Ovary (tissue), 7 donors: ENCODE measurements at regions not wholly inside any gene's neighbourhood (a gene's known extent, or its start where the extent isn't known, plus 50 kb on each side); places are given as distances from the start of the nearest gene placed in this dataset.
A peak's percentile ranks its signal among the peaks of the same experiment; 100 is the strongest.

Experiments used
- DNase-seq, 5 donors: peaks; one replicate each; pipeline ENCODE4 v3.0.0-alpha.2; 2019 to 2020
- H3K27ac ChIP-seq, 2 donors: fragments of 200-600 bp; one replicate each; pipeline versions ENCODE4 v1.5.1 to v1.8.0; 2019 to 2022
- H3K27me3 ChIP-seq: fragments of 200-600 bp; one replicate; pipeline ENCODE4 v1.8.0; 2022
- H3K36me3 ChIP-seq: fragments of 200-600 bp; sonication (generic); one replicate; pipeline ENCODE4 v1.5.1; 2019
- H3K4me1 ChIP-seq: one replicate; pipeline ENCODE4 v1.8.1; 2013; ENCODE audit warnings: mild to moderate bottlenecking, moderate library complexity; ENCODE audit not compliant: insufficient read depth
- H3K4me3 ChIP-seq: fragments of 200-600 bp; sonication (generic); one replicate; pipeline ENCODE4 v1.5.1; 2017
- H3K9me3 ChIP-seq, 2 donors: fragments of 200-600 bp in 1 of 2; sonication (generic) in 1 of 2; one replicate each; pipeline versions ENCODE4 v1.5.1 to v1.8.1; 2013 to 2019; ENCODE audit warnings: mild to moderate bottlenecking in 1 of 2, moderate library complexity in 1 of 2
- EP300 ChIP-seq: sonication (generic); formaldehyde crosslinking; IDR thresholded peaks from one replicate; pipeline ENCODE4 v1.6.1; 2017; ENCODE audit warnings: antibody characterized with exemption
- POLR2A ChIP-seq: fragments of 450-650 bp; IDR thresholded peaks from one replicate; pipeline ENCODE4 v1.6.1; 2017; ENCODE audit warnings: antibody characterized with exemption, mild to moderate bottlenecking, moderate library complexity
- WGBS, 3 donors: extraction: QIAGEN DNeasy Blood & Tissue Kit in 1 of 3; methylation state at CpG; one replicate each; pipeline versions ENCODE4 v1.1.5 to v1.1.7; 2013 to 2017; 5-methylcytosine and 5-hydroxymethylcytosine counted together
- intact Hi-C, 4 donors: fragments of 100-400 bp; cut with DNase I; formaldehyde crosslinking; loops; one replicate each; pipeline versions ENCODE4 v1.11.0 to v1.15.1; 2022 to 2023
- TF ChIP-seq, protein P1 (sequence below), 3 donors: fragments of 450-650 bp in 2 of 3; fragments of 200-600 bp in 1 of 3; IDR thresholded peaks; one replicate each; pipeline versions ENCODE4 v1.5.1 to v1.8.0; 2016 to 2022; ENCODE audit warnings: antibody characterized with exemption in 3 of 3, mild to moderate bottlenecking in 1 of 3
- donor health status: DM: no; HTN: no; CAD: no; lungs with moderate emphysema.
- donor health status: DM: no; HTN: no; CAD: no.
- donor health status: Bipolar disorder and iron deficiency.
- donor health status: DM: no; HTN: no; CAD: no.
- donor health status: DM: yes; HTN: yes; CAD: no.

DNA sequence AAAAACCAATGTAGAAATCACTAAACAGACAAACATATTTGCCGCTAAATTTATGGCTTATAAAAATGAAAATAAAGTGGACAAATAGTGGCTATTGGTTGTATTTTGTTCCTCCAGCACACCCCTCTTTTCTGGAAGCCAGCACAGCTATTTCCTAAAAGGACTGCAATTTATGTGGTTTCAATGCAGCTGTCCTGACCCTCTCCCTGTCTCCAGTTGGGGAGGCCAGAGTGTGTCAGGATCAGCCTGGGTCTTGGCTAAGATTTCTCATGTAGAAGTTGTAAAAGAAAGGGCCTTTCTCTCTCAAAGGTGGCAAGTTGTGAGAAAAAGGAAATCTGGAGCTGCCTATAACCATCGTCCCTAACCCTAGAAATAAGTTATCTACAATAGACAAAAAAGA, 165.6 kb downstream of the ALDH8A1 start:
- Histone ChIP-seq H3K4me1 (no peaks in the 10 kb centered on the region), H3K9me3 (no peaks in the 10 kb centered on the region), H3K27me3 (no peaks in the 10 kb centered on the region), H3K36me3 (no peaks in the 10 kb centered on the region), H3K27ac (no peak overlapping the region), H3K4me3 (no peak overlapping the region)
- DNase-seq = no peak
- 59 to 84% (median 63%) methylated on average over 2 of the region's 2 CpGs for WGBS, 3 donors
- TF ChIP-seq, protein P1, sequence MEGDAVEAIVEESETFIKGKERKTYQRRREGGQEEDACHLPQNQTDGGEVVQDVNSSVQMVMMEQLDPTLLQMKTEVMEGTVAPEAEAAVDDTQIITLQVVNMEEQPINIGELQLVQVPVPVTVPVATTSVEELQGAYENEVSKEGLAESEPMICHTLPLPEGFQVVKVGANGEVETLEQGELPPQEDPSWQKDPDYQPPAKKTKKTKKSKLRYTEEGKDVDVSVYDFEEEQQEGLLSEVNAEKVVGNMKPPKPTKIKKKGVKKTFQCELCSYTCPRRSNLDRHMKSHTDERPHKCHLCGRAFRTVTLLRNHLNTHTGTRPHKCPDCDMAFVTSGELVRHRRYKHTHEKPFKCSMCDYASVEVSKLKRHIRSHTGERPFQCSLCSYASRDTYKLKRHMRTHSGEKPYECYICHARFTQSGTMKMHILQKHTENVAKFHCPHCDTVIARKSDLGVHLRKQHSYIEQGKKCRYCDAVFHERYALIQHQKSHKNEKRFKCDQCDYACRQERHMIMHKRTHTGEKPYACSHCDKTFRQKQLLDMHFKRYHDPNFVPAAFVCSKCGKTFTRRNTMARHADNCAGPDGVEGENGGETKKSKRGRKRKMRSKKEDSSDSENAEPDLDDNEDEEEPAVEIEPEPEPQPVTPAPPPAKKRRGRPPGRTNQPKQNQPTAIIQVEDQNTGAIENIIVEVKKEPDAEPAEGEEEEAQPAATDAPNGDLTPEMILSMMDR (IDR thresholded peaks at IDR 0.05) = no peak
- TF ChIP-seq EP300 = no peak
- TF ChIP-seq POLR2A = no peak
- intact Hi-C loops = no loop called here

DNA sequence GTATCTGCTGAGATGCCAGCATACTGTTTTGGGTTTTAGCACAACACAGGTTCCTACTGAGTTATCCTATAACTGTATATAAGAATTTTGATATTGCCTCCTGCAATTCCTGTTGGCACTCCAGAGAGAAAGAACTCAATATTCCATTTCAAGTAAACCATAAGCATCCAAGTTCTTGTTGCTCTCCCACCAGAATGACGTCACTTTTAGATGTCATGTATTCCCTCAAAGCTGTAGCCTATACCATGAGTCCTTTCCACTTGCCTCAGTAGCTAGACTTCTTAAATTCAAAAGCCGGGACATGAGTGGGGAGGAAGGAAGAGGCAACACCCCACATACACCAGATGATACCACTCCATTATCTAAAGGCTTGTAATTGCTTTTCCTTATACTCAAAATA, 171.5 kb downstream of the ALDH8A1 start:
- Histone ChIP-seq H3K4me3 (no peak overlapping the region), H3K4me1 (peaks cover 5% of the 10 kb centered on the region), H3K9me3 (no peaks in the 10 kb centered on the region), H3K36me3 (no peaks in the 10 kb centered on the region), H3K27ac (no peak overlapping the region), H3K27me3 (no peaks in the 10 kb centered on the region)
- WGBS, 3 donors = 92 to 98% (median 96%) methylated on average over 2 of the region's 2 CpGs
- DNase-seq = no peak
- intact Hi-C loops = no loop called here
- TF ChIP-seq EP300 (no peak), POLR2A (no peak)
- TF ChIP-seq, protein P1 (IDR thresholded peaks at IDR 0.05) = no peak

DNA sequence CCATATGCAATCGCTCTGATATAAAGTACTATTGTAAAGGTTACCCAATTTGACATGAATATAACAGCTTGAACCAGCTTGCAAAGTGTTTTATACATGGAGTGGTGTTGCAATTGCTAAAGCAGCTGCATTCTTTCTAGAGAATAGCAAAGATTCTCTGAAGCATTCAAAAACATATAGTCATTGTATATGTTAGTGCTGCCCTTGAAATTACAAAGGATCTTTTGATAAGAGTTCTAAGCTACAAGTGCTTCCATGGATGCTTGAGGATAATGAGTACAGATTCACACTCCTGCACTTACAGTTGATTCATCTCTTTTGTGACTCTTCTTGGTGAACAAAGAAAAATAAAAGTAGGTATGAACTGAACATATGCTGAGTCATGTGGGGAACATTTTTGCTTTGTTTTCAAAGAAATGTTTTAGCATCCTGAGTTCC, 175.7 kb downstream of the ALDH8A1 start:
- no peak for DNase-seq
- 23 to 50% (median 27%) methylated on average over 1 of the region's 1 CpG for WGBS, 3 donors
- intact Hi-C loops = no loop called here
- Histone ChIP-seq H3K27ac (peak overlapping the region in 1 of 2 donors; percentile 54), H3K4me3 (no peak overlapping the region), H3K4me1 (peaks cover 6% of the 10 kb centered on the region), H3K27me3 (no peaks in the 10 kb centered on the region), H3K36me3 (no peaks in the 10 kb centered on the region), H3K9me3 (no peaks in the 10 kb centered on the region)
- TF ChIP-seq, protein P1 (IDR thresholded peaks at IDR 0.05) = no peak
- TF ChIP-seq POLR2A (no peak), EP300 (no peak)

DNA sequence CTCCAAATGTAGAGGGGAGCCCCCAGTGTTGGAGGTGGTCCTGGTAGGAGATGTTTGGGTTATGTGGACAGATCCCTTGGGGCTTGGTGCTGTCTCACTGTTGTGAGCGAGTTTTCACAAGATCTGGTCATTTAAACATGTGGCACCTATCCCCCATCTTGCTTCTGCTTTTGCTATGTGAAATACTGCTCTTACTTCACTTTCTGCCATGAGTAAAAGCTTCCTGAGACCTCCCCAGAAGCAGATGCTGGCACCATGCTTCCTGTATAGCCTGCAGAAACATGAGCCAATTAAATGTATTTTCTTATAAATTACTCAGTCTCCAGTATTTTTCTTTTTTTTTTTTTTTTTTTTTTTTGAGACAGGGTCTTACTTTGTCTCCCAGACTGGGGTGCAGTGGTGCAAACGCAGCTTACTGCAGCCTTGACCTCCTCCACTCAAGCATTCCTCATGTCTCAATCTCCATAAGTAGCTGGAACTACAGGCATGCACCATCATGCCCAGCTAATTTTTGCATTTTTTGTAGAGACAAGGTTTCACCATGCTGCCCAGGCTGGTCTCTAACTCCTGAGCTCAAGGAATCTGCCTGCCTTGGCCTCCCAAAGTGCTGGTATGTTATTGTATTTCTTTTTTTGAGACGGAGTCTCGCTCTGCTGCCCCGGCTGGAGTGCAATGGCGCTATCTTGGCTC, 177.1 kb downstream of the ALDH8A1 start:
- Histone ChIP-seq H3K4me1 (peaks cover 6% of the 10 kb centered on the region), H3K9me3 (no peaks in the 10 kb centered on the region), H3K4me3 (no peak overlapping the region), H3K36me3 (no peaks in the 10 kb centered on the region), H3K27ac (no peak overlapping the region), H3K27me3 (no peaks in the 10 kb centered on the region)
- intact Hi-C loops = no loop called here
- whole genome bisulfite sequencing, 3 donors = 78 to 91% (median 89%) methylated on average over 6 of the region's 6 CpGs
- TF ChIP-seq POLR2A (no peak), EP300 (no peak)
- TF ChIP-seq, protein P1 (IDR thresholded peaks at IDR 0.05) = no peak
- DNase-seq = no peak
